ENCODE measurements at regions not wholly inside any gene's neighbourhood (a gene's known extent, or its start where the extent isn't known, plus 50 kb on each side); places are given as distances from the start of the nearest gene placed in this dataset.

- peaks cover 5% of the 10 kb centered on the region for H3K9me3 ChIP-seq (ENCODE audit: low read depth, low read length)
- H3K27ac ChIP-seq (ENCODE audit: low read depth, low read length) = no peak overlapping the region
- no peaks in the 10 kb centered on the region for H4K20me1 ChIP-seq (ENCODE audit: insufficient read depth, low read length)
- no peaks in the 10 kb centered on the region for H3K4me1 ChIP-seq (ENCODE audit: insufficient read depth, low read length)
- no peak overlapping the region for H3K4me3 ChIP-seq (ENCODE audit: insufficient read depth, low read length)
- H3K79me2 ChIP-seq (ENCODE audit: insufficient read depth, low read length) = no peaks in the 10 kb centered on the region
- H3K27me3 ChIP-seq (ENCODE audit: insufficient read depth, low read length) = no peaks in the 10 kb centered on the region
- H2AFZ ChIP-seq (ENCODE audit: low read length) = no peak overlapping the region
- DNase-seq (ENCODE audit: insufficient read length, low spot score, missing footprints) = no peak
- TF ChIP-seq, protein P1, sequence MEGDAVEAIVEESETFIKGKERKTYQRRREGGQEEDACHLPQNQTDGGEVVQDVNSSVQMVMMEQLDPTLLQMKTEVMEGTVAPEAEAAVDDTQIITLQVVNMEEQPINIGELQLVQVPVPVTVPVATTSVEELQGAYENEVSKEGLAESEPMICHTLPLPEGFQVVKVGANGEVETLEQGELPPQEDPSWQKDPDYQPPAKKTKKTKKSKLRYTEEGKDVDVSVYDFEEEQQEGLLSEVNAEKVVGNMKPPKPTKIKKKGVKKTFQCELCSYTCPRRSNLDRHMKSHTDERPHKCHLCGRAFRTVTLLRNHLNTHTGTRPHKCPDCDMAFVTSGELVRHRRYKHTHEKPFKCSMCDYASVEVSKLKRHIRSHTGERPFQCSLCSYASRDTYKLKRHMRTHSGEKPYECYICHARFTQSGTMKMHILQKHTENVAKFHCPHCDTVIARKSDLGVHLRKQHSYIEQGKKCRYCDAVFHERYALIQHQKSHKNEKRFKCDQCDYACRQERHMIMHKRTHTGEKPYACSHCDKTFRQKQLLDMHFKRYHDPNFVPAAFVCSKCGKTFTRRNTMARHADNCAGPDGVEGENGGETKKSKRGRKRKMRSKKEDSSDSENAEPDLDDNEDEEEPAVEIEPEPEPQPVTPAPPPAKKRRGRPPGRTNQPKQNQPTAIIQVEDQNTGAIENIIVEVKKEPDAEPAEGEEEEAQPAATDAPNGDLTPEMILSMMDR (IDR thresholded peaks at IDR 0.05; ENCODE audit: extremely low read depth, low read depth, low read length) = no peak
- no peak overlapping the region for H3K4me2 ChIP-seq (ENCODE audit: insufficient read depth, low read length)
- no peaks in the 10 kb centered on the region for H3K36me3 ChIP-seq (ENCODE audit: insufficient read depth, low read length)
These were observed 825.8 kb upstream of the FANCL start for GRCh38 chr2:59066787-59067399.

- Histone ChIP-seq H3K9me3 (ENCODE audit: low read depth, low read length) (no peaks in the 10 kb centered on the region), H3K4me3 (ENCODE audit: insufficient read depth, low read length) (no peak overlapping the region), H3K4me1 (ENCODE audit: insufficient read depth, low read length) (no peaks in the 10 kb centered on the region), H2AFZ (ENCODE audit: low read length) (no peak overlapping the region), H3K79me2 (ENCODE audit: insufficient read depth, low read length) (no peaks in the 10 kb centered on the region), H3K36me3 (ENCODE audit: insufficient read depth, low read length) (no peaks in the 10 kb centered on the region), H3K27ac (ENCODE audit: low read depth, low read length) (no peak overlapping the region), H4K20me1 (ENCODE audit: insufficient read depth, low read length) (no peaks in the 10 kb centered on the region), H3K27me3 (ENCODE audit: insufficient read depth, low read length) (no peaks in the 10 kb centered on the region), H3K4me2 (ENCODE audit: insufficient read depth, low read length) (no peak overlapping the region)
- no peak for DNase-seq (ENCODE audit: insufficient read length, low spot score, missing footprints)
- TF ChIP-seq, protein P1 (IDR thresholded peaks at IDR 0.05; ENCODE audit: extremely low read depth, low read depth, low read length) = no peak
These were observed 806.4 kb upstream of the FANCL start for GRCh38 chr2:59047373-59047995.

GRCh38 chr2:59046401-59047372, 805.6 kb upstream of the FANCL start:
- TF ChIP-seq, protein P1 (IDR thresholded peaks at IDR 0.05; ENCODE audit: extremely low read depth, low read depth, low read length) = no peak
- no peaks in the 10 kb centered on the region for H3K36me3 ChIP-seq (ENCODE audit: insufficient read depth, low read length)

GRCh38 chr2:59044736-59045135, 803.6 kb upstream of the FANCL start:
- Histone ChIP-seq H2AFZ (ENCODE audit: low read length) (no peak overlapping the region), H3K4me1 (ENCODE audit: insufficient read depth, low read length) (no peaks in the 10 kb centered on the region), H3K36me3 (ENCODE audit: insufficient read depth, low read length) (no peaks in the 10 kb centered on the region), H3K4me3 (ENCODE audit: insufficient read depth, low read length) (no peak overlapping the region), H3K27me3 (ENCODE audit: insufficient read depth, low read length) (no peaks in the 10 kb centered on the region), H3K4me2 (ENCODE audit: insufficient read depth, low read length) (no peak overlapping the region), H3K79me2 (ENCODE audit: insufficient read depth, low read length) (no peaks in the 10 kb centered on the region), H4K20me1 (ENCODE audit: insufficient read depth, low read length) (no peaks in the 10 kb centered on the region), H3K27ac (ENCODE audit: low read depth, low read length) (no peak overlapping the region), H3K9me3 (ENCODE audit: low read depth, low read length) (no peaks in the 10 kb centered on the region)
- DNase-seq (ENCODE audit: insufficient read length, low spot score, missing footprints) = no peak
- TF ChIP-seq, protein P1 (IDR thresholded peaks at IDR 0.05; ENCODE audit: extremely low read depth, low read depth, low read length) = no peak

More at GRCh38 chr2:59046401-59047372, 805.6 kb upstream of the FANCL start:
- Histone ChIP-seq H2AFZ (ENCODE audit: low read length) (no peak overlapping the region), H3K79me2 (ENCODE audit: insufficient read depth, low read length) (no peaks in the 10 kb centered on the region), H3K27me3 (ENCODE audit: insufficient read depth, low read length) (no peaks in the 10 kb centered on the region), H4K20me1 (ENCODE audit: insufficient read depth, low read length) (no peaks in the 10 kb centered on the region), H3K4me1 (ENCODE audit: insufficient read depth, low read length) (no peaks in the 10 kb centered on the region), H3K27ac (ENCODE audit: low read depth, low read length) (no peak overlapping the region), H3K4me3 (ENCODE audit: insufficient read depth, low read length) (no peak overlapping the region), H3K9me3 (ENCODE audit: low read depth, low read length) (no peaks in the 10 kb centered on the region), H3K4me2 (ENCODE audit: insufficient read depth, low read length) (no peak overlapping the region)
- no peak for DNase-seq (ENCODE audit: insufficient read length, low spot score, missing footprints)

All from osteoblast (primary cell).